HL-60 (cell line): ENCODE measurements at regions not wholly inside any gene's neighbourhood (a gene's known extent, or its start where the extent isn't known, plus 50 kb on each side); places are given as distances from the start of the nearest gene placed in this dataset.

Experiments
- DNase-seq, 2 experiments: peaks; one replicate each; pipeline ENCODE4 v3.0.0-alpha.2; 2010 to 2020; ENCODE audit warnings: low read depth in 1 of 2, low spot score in 1 of 2
- H3K27ac ChIP-seq: fragments of 250-450 bp; sonication (Bioruptor Pico); replicated peaks from 2 replicates; pipeline ENCODE4 v1.5.1; 2020; ENCODE audit warnings: mild to moderate bottlenecking, moderate library complexity
- H3K27me3 ChIP-seq: fragments of 250-450 bp; sonication (Bioruptor Pico); 2 replicates; pipeline ENCODE4 v1.5.1; 2021; ENCODE audit warnings: mild to moderate bottlenecking, moderate library complexity; ENCODE audit not compliant: insufficient read depth, poor library complexity, severe bottlenecking
- H3K4me3 ChIP-seq: replicated peaks from 2 replicates; pipeline ENCODE4 v1.5.1; 2011; ENCODE audit warnings: mild to moderate bottlenecking, control low read depth, low read length; ENCODE audit not compliant: insufficient read depth
- GABPA ChIP-seq: IDR thresholded peaks from 2 replicates; pipeline ENCODE4 v1.6.1; 2012; ENCODE audit warnings: low read depth
- POLR2AphosphoS5 ChIP-seq: IDR thresholded peaks from 2 replicates; pipeline ENCODE4 v1.6.1; 2012; ENCODE audit warnings: low read depth
- SPI1 ChIP-seq: IDR thresholded peaks from 2 replicates; pipeline ENCODE4 v1.6.1; 2012; ENCODE audit warnings: low read depth, mild to moderate bottlenecking, borderline replicate concordance
- TF ChIP-seq, protein P1 (sequence below): IDR thresholded peaks from one replicate; pipeline ENCODE4 v1.5.1; 2011; ENCODE audit warnings: low read length, control low read depth, inconsistent platforms; ENCODE audit not compliant: insufficient read depth
- TF ChIP-seq, protein P2 (sequence below): IDR thresholded peaks from 2 replicates; pipeline ENCODE4 v1.6.1; 2012; ENCODE audit warnings: low read depth; ENCODE audit not compliant: insufficient replicate concordance

DNA sequence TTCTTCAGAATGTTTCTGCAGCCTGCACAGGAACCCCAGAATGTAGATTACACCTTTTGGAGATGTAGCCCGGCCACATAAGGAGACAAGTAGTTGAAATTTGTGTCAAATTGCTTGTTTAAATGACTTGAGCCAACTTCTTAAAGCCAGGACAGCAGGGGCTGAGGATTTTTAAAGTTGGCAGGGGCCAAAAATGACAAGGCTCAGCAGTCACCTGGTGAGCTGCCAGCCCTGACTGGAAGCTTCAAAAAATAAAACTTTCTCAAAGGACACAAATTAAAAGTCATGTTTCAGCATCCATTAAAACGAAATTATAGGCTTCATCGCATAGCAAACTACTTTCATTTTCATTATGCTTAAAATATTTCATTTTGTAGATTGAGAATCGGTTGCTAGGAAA lies 340.3 kb upstream of the WWC1 start:
- DNase-seq: no peak
- H3K27ac ChIP-seq: no peak overlapping the region
- no peaks in the 10 kb centered on the region for H3K27me3 ChIP-seq
- no peak overlapping the region for H3K4me3 ChIP-seq
- TF ChIP-seq GABPA (no peak), SPI1 (no peak), POLR2AphosphoS5 (no peak)
- TF ChIP-seq, protein P1, sequence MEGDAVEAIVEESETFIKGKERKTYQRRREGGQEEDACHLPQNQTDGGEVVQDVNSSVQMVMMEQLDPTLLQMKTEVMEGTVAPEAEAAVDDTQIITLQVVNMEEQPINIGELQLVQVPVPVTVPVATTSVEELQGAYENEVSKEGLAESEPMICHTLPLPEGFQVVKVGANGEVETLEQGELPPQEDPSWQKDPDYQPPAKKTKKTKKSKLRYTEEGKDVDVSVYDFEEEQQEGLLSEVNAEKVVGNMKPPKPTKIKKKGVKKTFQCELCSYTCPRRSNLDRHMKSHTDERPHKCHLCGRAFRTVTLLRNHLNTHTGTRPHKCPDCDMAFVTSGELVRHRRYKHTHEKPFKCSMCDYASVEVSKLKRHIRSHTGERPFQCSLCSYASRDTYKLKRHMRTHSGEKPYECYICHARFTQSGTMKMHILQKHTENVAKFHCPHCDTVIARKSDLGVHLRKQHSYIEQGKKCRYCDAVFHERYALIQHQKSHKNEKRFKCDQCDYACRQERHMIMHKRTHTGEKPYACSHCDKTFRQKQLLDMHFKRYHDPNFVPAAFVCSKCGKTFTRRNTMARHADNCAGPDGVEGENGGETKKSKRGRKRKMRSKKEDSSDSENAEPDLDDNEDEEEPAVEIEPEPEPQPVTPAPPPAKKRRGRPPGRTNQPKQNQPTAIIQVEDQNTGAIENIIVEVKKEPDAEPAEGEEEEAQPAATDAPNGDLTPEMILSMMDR: no peak
- TF ChIP-seq, protein P2, sequence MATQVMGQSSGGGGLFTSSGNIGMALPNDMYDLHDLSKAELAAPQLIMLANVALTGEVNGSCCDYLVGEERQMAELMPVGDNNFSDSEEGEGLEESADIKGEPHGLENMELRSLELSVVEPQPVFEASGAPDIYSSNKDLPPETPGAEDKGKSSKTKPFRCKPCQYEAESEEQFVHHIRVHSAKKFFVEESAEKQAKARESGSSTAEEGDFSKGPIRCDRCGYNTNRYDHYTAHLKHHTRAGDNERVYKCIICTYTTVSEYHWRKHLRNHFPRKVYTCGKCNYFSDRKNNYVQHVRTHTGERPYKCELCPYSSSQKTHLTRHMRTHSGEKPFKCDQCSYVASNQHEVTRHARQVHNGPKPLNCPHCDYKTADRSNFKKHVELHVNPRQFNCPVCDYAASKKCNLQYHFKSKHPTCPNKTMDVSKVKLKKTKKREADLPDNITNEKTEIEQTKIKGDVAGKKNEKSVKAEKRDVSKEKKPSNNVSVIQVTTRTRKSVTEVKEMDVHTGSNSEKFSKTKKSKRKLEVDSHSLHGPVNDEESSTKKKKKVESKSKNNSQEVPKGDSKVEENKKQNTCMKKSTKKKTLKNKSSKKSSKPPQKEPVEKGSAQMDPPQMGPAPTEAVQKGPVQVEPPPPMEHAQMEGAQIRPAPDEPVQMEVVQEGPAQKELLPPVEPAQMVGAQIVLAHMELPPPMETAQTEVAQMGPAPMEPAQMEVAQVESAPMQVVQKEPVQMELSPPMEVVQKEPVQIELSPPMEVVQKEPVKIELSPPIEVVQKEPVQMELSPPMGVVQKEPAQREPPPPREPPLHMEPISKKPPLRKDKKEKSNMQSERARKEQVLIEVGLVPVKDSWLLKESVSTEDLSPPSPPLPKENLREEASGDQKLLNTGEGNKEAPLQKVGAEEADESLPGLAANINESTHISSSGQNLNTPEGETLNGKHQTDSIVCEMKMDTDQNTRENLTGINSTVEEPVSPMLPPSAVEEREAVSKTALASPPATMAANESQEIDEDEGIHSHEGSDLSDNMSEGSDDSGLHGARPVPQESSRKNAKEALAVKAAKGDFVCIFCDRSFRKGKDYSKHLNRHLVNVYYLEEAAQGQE: no peak

DNA sequence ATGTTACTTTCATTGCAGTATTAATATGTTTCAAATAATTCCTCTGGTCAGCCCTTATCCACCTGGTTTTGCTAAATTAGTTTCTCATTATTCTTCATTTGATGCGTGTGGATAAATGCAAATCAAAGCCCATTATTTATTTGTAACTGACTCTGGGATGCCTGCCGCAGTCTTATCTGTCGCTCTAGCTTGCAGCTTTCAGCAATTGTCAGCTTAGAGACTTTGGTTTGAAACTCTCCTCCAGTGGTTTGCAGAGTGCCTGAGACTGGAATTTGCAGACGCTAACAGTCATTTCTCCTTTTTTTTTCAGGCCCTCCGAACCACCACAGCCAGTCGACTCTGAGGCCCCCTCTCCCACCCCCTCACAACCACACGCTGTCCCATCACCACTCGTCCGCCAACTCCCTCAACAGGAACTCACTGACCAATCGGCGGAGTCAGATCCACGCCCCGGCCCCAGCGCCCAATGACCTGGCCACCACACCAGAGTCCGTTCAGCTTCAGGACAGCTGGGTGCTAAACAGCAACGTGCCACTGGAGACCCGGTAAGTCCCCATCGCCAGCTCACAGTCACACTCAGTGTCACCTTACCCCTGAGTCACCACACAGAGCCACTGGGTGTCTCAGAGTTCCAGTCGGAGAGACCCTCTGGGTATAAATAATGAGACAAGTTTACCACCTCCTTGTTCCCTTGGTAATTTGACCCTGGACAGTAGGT lies 339.0 kb upstream of the WWC1 start:
- DNase-seq: no peak
- Histone ChIP-seq H3K27me3 (no peaks in the 10 kb centered on the region), H3K4me3 (no peak overlapping the region), H3K27ac (no peak overlapping the region)
- TF ChIP-seq POLR2AphosphoS5 (no peak), GABPA (no peak)

DNA sequence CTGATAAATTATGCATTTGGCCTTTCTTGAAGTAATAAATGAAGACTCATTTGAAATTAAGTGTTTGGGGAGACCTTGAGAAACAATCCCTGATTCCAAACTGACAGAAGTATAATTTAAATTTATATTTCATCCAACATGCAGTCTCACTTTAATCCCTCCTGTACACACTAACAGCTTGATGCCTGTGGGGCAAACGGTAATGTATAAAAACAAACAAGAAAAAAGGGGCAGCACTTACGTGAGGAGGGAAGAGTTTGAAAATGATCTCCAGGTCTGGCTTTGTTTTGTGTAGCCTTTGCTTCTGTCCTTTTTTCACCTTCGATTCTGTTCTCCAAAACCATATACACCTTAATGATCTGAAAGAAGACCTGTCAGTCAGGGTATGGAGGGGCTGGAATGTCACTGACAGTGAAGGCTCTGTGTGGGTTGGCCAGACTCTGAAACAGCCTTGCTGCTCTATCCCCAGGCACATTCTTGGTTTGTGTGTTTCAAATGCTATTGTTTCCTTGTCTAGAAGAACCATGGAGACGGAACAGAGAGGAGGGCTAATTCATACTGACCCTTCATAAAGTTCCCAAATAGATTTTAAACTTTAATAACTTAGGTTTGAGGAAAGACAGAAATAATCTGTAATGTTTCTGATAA lies 338.2 kb upstream of the WWC1 start:
- no peak overlapping the region for H3K27ac ChIP-seq
- no peaks in the 10 kb centered on the region for H3K27me3 ChIP-seq
- TF ChIP-seq, protein P2: no peak
- TF ChIP-seq, protein P1: no peak
- H3K4me3 ChIP-seq: no peak overlapping the region
- no peak for DNase-seq

DNA sequence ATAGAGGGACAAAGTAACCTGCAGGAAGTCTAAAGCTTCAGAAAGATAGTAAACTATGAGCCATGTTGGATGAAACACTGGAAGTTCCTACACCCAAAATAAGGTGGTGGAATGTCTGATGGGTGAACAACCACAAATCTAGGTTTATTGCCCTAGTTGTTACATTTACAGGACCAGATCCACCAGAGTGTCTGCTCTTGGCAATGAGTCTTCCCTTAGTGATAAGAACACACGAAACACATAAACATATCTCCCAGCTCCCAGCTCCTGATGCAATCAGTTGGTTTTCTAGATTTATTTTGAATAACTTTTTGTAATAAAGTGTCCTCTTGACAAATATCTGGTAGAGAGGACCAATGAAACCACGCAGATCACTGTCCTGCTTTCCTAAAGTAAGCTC lies 329.7 kb upstream of the WWC1 start:
- Histone ChIP-seq H3K27me3 (no peaks in the 10 kb centered on the region), H3K4me3 (no peak overlapping the region), H3K27ac (no peak overlapping the region)
- no peak for DNase-seq
- TF ChIP-seq, protein P1: no peak
- TF ChIP-seq GABPA: no peak
- no peak for TF ChIP-seq SPI1
- TF ChIP-seq, protein P2: no peak
- no peak for TF ChIP-seq POLR2AphosphoS5
